ENCODE measurements at regions not wholly inside any gene's neighbourhood (a gene's known extent, or its start where the extent isn't known, plus 50 kb on each side); places are given as distances from the start of the nearest gene placed in this dataset.

GRCh38 chr16:87131061-87131995 is 185.9 kb downstream of the C16orf95 start:
- DNase-seq (ENCODE audit: low spot score): no peak
- Histone ChIP-seq H3K27me3 (no peaks in the 10 kb centered on the region), H3K4me3 (no peak overlapping the region), H3K36me3 (no peaks in the 10 kb centered on the region), H3K4me1 (peaks cover 0 to 15% of the 10 kb centered on the region in 2 donors), H3K27ac (no peak overlapping the region), H3K9me3 (peaks cover 0 to 8% of the 10 kb centered on the region in 2 donors)
- TF ChIP-seq CTCF (IDR thresholded peaks at IDR 0.05): no peak

GRCh38 chr16:87131996-87132345 is 185.2 kb downstream of the C16orf95 start:
- no peak overlapping the region for H3K4me3 ChIP-seq
- no peak for TF ChIP-seq CTCF (IDR thresholded peaks at IDR 0.05)
- peaks cover 0 to 9% of the 10 kb centered on the region in 2 donors for H3K4me1 ChIP-seq
- H3K36me3 ChIP-seq: no peaks in the 10 kb centered on the region
- H3K9me3 ChIP-seq: peaks cover 0 to 8% of the 10 kb centered on the region in 2 donors
- DNase-seq (ENCODE audit: low spot score): no peak
- no peaks in the 10 kb centered on the region for H3K27me3 ChIP-seq
- peak overlapping the region in 1 of 2 donors; percentile 11 for H3K27ac ChIP-seq

GRCh38 chr16:87132361-87133014 is 184.7 kb downstream of the C16orf95 start:
- H3K27ac ChIP-seq: peak overlapping the region in 1 of 2 donors; percentile 11
- no peaks in the 10 kb centered on the region for H3K27me3 ChIP-seq
- no peak for TF ChIP-seq CTCF (IDR thresholded peaks at IDR 0.05)
- H3K36me3 ChIP-seq: no peaks in the 10 kb centered on the region
- peaks cover 0 to 11% of the 10 kb centered on the region in 2 donors for H3K9me3 ChIP-seq
- no peak overlapping the region for H3K4me3 ChIP-seq
- DNase-seq (ENCODE audit: low spot score): peak; percentile 73
- H3K4me1 ChIP-seq: peaks cover 0 to 4% of the 10 kb centered on the region in 2 donors

- H3K9me3 ChIP-seq: peaks cover 0 to 16% of the 10 kb centered on the region in 2 donors
- no peaks in the 10 kb centered on the region for H3K36me3 ChIP-seq
- no peaks in the 10 kb centered on the region for H3K4me1 ChIP-seq
- no peak overlapping the region for H3K4me3 ChIP-seq
- no peak for TF ChIP-seq CTCF (IDR thresholded peaks at IDR 0.05)
- DNase-seq (ENCODE audit: low spot score): no peak
- H3K27me3 ChIP-seq: no peaks in the 10 kb centered on the region
- peak overlapping the region in 1 of 2 donors; percentile 11 for H3K27ac ChIP-seq
Observed at GRCh38 chr16:87133112-87133850, 183.9 kb downstream of the C16orf95 start.

- no peak for TF ChIP-seq CTCF (IDR thresholded peaks at IDR 0.05)
- no peaks in the 10 kb centered on the region for H3K27me3 ChIP-seq
- no peak for DNase-seq (ENCODE audit: low spot score)
Observed at GRCh38 chr16:87133966-87134627, 183.1 kb downstream of the C16orf95 start.

More at GRCh38 chr16:87133966-87134627, 183.1 kb downstream of the C16orf95 start:
- Histone ChIP-seq H3K27ac (no peak overlapping the region), H3K4me3 (no peak overlapping the region), H3K36me3 (no peaks in the 10 kb centered on the region), H3K4me1 (no peaks in the 10 kb centered on the region), H3K9me3 (peaks cover 0 to 11% of the 10 kb centered on the region in 2 donors)
